HG03558 (cell line): ENCODE measurements at regions not wholly inside any gene's neighbourhood (a gene's known extent, or its start where the extent isn't known, plus 50 kb on each side); places are given as distances from the start of the nearest gene placed in this dataset.
"Not testable (repeated sequence)": the region's sequence is repeated elsewhere in the genome, so short reads cannot be mapped to it uniquely, and the experiment has no call there.

Experiments used
- ATAC-seq: cut with Tn5 transposase; IDR thresholded peaks from one replicate; pipeline ENCODE4 v1.9.1; 2021; ENCODE audit warnings: moderate number of reproducible peaks; ENCODE audit not compliant: unreplicated experiment; ENCODE audit errors: extremely low read depth

- no peak for ATAC-seq
These were observed 323.2 kb upstream of the INTU start for GRCh38 chr4:127309369-127310102.

GRCh38 chr4:127311371-127311770, 321.4 kb upstream of the INTU start:
- no peak for ATAC-seq

GRCh38 chr4:127311924-127312323, 320.8 kb upstream of the INTU start:
- ATAC-seq: no peak

GRCh38 chr4:127313767-127314166, 319.0 kb upstream of the INTU start:
- ATAC-seq: no peak

- ATAC-seq: no peak
These were observed 305.3 kb upstream of the INTU start for GRCh38 chr4:127327491-127327890.

- no peak for ATAC-seq
These were observed 297.6 kb upstream of the INTU start for GRCh38 chr4:127335073-127335620.

- no peak for ATAC-seq
These were observed 297.0 kb upstream of the INTU start for GRCh38 chr4:127335732-127336131.

- not testable (repeated sequence) for ATAC-seq
These were observed 289.6 kb upstream of the INTU start for GRCh38 chr4:127343123-127343522.

GRCh38 chr4:127344071-127344470, 288.7 kb upstream of the INTU start:
- ATAC-seq: no peak

GRCh38 chr4:127347936-127348335, 284.8 kb upstream of the INTU start:
- ATAC-seq: no peak

- ATAC-seq: no peak
These were observed 280.3 kb upstream of the INTU start for GRCh38 chr4:127352220-127353113.

- no peak for ATAC-seq
These were observed 277.0 kb upstream of the INTU start for GRCh38 chr4:127355743-127356142.

- ATAC-seq: no peak
These were observed 275.0 kb upstream of the INTU start for GRCh38 chr4:127357765-127358164.

GRCh38 chr4:127362686-127363085, 270.1 kb upstream of the INTU start:
- no peak for ATAC-seq

GRCh38 chr4:127364397-127364796, 268.4 kb upstream of the INTU start:
- no peak for ATAC-seq

GRCh38 chr4:127364911-127365310, 267.8 kb upstream of the INTU start:
- no peak for ATAC-seq

GRCh38 chr4:127370604-127371003, 262.2 kb upstream of the INTU start:
- no peak for ATAC-seq

GRCh38 chr4:127379499-127379898, 253.3 kb upstream of the INTU start:
- no peak for ATAC-seq

GRCh38 chr4:127379948-127380347, 252.8 kb upstream of the INTU start:
- ATAC-seq: not testable (repeated sequence)

GRCh38 chr4:127383666-127384065, 249.1 kb upstream of the INTU start:
- ATAC-seq: no peak

- ATAC-seq: no peak
These were observed 238.2 kb upstream of the INTU start for GRCh38 chr4:127394516-127394915.
